B cell (primary cell): ENCODE measurements at regions not wholly inside any gene's neighbourhood (a gene's known extent, or its start where the extent isn't known, plus 50 kb on each side); places are given as distances from the start of the nearest gene placed in this dataset.

Experiments used
- ATAC-seq: fragments of 200-7000 bp; cut with Tn5 transposase; one replicate; pipeline ENCODE4 v1.10.0; 2021; ENCODE audit warnings: low read depth, mild to moderate bottlenecking, moderate number of reproducible peaks, moderate library complexity
- CTCF ChIA-PET: fragments of 350-600 bp; sonication (Branson Sonifier 250); formaldehyde crosslinking; loops from one replicate; lab custom pipeline; 2021; ENCODE audit warnings: antibody characterized with exemption, inconsistent platforms; lab: Charles Lee
- POLR2A ChIA-PET: fragments of 350-600 bp; sonication (Branson Sonifier 250); formaldehyde crosslinking; loops from one replicate; lab custom pipeline; 2021; ENCODE audit warnings: antibody characterized with exemption; lab: Charles Lee
- DNase-seq: peaks from one replicate; pipeline ENCODE4 v3.0.0; 2013
- H2AFZ ChIP-seq: 2 replicates; pipeline ENCODE4 v1.6.1; 2012; ENCODE audit warnings: mild to moderate bottlenecking, low read depth, low read length; ENCODE audit not compliant: insufficient read depth, poor library complexity, severe bottlenecking
- H3K27ac ChIP-seq, 2 donors: 1 replicate in 1 of 2; 2 replicates in 1 of 2; pipeline ENCODE4 v1.5.1; 2012 to 2013; ENCODE audit warnings: low read length in 2 of 2, mild to moderate bottlenecking in 2 of 2, moderate library complexity in 1 of 2
- H3K27me3 ChIP-seq, 4 experiments: fragments of 200-600 bp in 1 of 4; sonication (generic) in 1 of 4; replicated peaks in 1 of 4; 1 replicate in 2 of 4; 2 replicates in 2 of 4; pipeline versions ENCODE4 v1.6.1 to v1.7.0; 2013 to 2016; ENCODE audit warnings: low read length in 3 of 4, mild to moderate bottlenecking in 2 of 4, mixed read lengths in 1 of 4, moderate library complexity in 1 of 4; ENCODE audit not compliant: insufficient read depth in 4 of 4, control insufficient read depth in 3 of 4; ENCODE audit errors: control extremely low read depth in 1 of 4
- H3K36me3 ChIP-seq, 2 experiments: replicated peaks in 1 of 2; 1 replicate in 1 of 2; 2 replicates in 1 of 2; pipeline versions ENCODE4 v1.6.1 to v1.7.1; 2013; ENCODE audit warnings: low read length in 1 of 2; ENCODE audit not compliant: insufficient read depth in 2 of 2, control insufficient read depth in 1 of 2; ENCODE audit errors: control extremely low read depth in 1 of 2, extremely low read depth in 1 of 2
- H3K4me1 ChIP-seq, 2 donors: fragments of 200-600 bp in 1 of 2; sonication (generic) in 1 of 2; 1 replicate in 1 of 2; 2 replicates in 1 of 2; pipeline versions ENCODE4 v1.5.1 to v1.6.1; 2013 to 2017; ENCODE audit warnings: low read length in 2 of 2; ENCODE audit not compliant: control insufficient read depth in 2 of 2, insufficient read depth in 2 of 2
- H3K4me2 ChIP-seq: replicated peaks from 2 replicates; pipeline ENCODE3; 2012; ENCODE audit warnings: mild to moderate bottlenecking, low read depth, low read length; ENCODE audit not compliant: poor library complexity, severe bottlenecking
- H3K4me3 ChIP-seq, 5 experiments: fragments of 200-600 bp in 1 of 5; sonication (generic) in 1 of 5; 1 replicate in 3 of 5; 2 replicates in 2 of 5; pipeline versions ENCODE4 v1.5.1 to v1.7.0; 2011 to 2016; ENCODE audit warnings: low read length in 4 of 5, mild to moderate bottlenecking in 4 of 5, low read depth in 2 of 5, control low read depth in 1 of 5, moderate library complexity in 1 of 5; ENCODE audit not compliant: insufficient read depth in 1 of 5; ENCODE audit errors: control extremely low read depth in 1 of 5, extremely low read depth in 1 of 5
- H3K79me2 ChIP-seq: fragments of 200-600 bp; sonication (generic); one replicate; pipeline ENCODE4 v1.6.0; 2016; ENCODE audit warnings: low read length; ENCODE audit not compliant: control insufficient read depth, insufficient read depth
- H3K9ac ChIP-seq: fragments of 200-600 bp; sonication (generic); 2 replicates; pipeline ENCODE4 v1.6.1; 2017; ENCODE audit warnings: mild to moderate bottlenecking, low read length, moderate library complexity
- H3K9me3 ChIP-seq, 3 donors: one replicate each; pipeline versions ENCODE4 v1.6.1 to v1.7.1; 2013; ENCODE audit warnings: low read length in 2 of 3; ENCODE audit not compliant: control insufficient read depth in 2 of 3, insufficient read depth in 1 of 3; ENCODE audit errors: control extremely low read depth in 1 of 3
- H4K20me1 ChIP-seq: 2 replicates; pipeline ENCODE4 v1.6.0; 2012; ENCODE audit warnings: mild to moderate bottlenecking, low read length; ENCODE audit not compliant: insufficient read depth, control insufficient read depth, poor library complexity, severe bottlenecking
- H3K27ac Mint-ChIP-seq: one replicate; pipeline ENCODE4 v1.8.0; 2021; ENCODE audit warnings: mixed read lengths
- H3K27me3 Mint-ChIP-seq: one replicate; pipeline ENCODE4 v1.8.0; 2021; ENCODE audit warnings: mixed read lengths
- H3K4me1 Mint-ChIP-seq: one replicate; pipeline ENCODE4 v1.8.0; 2021; ENCODE audit warnings: mixed read lengths
- H3K4me3 Mint-ChIP-seq: one replicate; pipeline ENCODE4 v1.8.0; 2021; ENCODE audit warnings: mixed read lengths
- H3K9me3 Mint-ChIP-seq: one replicate; pipeline ENCODE4 v1.8.0; 2022; ENCODE audit warnings: mixed read lengths; ENCODE audit not compliant: insufficient read depth
- CTCF ChIP-seq: fragments of 200-600 bp; IDR thresholded peaks from one replicate; pipeline ENCODE4 v1.8.0; 2022; ENCODE audit warnings: antibody characterized with exemption, mild to moderate bottlenecking
- EZH2 ChIP-seq: IDR thresholded peaks from 2 replicates; pipeline ENCODE4 v1.6.1; 2012; ENCODE audit warnings: borderline replicate concordance, low read depth, mild to moderate bottlenecking, moderate library complexity, low read length; ENCODE audit not compliant: insufficient read depth, poor library complexity, severe bottlenecking
- WGBS: methylation state at CpG from one replicate; pipeline ENCODE4 v1.1.5; 2013; ENCODE audit warnings: missing lambda C conversion rate; ENCODE audit not compliant: insufficient coverage; 5-methylcytosine and 5-hydroxymethylcytosine counted together
- intact Hi-C: fragments of 100-400 bp; cut with micrococcal nuclease; formaldehyde crosslinking; loops from one replicate; pipeline ENCODE4 v1.10.0; 2022

- Histone ChIP-seq H4K20me1 (no peaks in the 10 kb centered on the region), H3K4me3 (no peak overlapping the region), H3K79me2 (no peaks in the 10 kb centered on the region), H3K27ac (no peak overlapping the region), H3K36me3 (no peaks in the 10 kb centered on the region), H3K4me2 (no peak overlapping the region), H3K4me1 (no peaks in the 10 kb centered on the region), H2AFZ (no peak overlapping the region), H3K9me3 (no peaks in the 10 kb centered on the region), H3K27me3 (no peaks in the 10 kb centered on the region), H3K9ac (no peak overlapping the region)
- Mint-ChIP-seq H3K9me3 (no peaks in the 10 kb centered on the region), H3K4me3 (no peak overlapping the region), H3K4me1 (no peaks in the 10 kb centered on the region), H3K27ac (no peak overlapping the region), H3K27me3 (no peaks in the 10 kb centered on the region)
- TF ChIP-seq EZH2 (no peak), CTCF (no peak)
- ChIA-PET CTCF (no interaction called here), POLR2A (no interaction called here)
- DNase-seq (no peak), ATAC-seq (no peak)
- no CpG with 5 or more reads among the region's 1 CpG for WGBS
- intact Hi-C loops = no loop called here
These were observed 272.4 kb upstream of the COL8A1 start for GRCh38 chr3:99365979-99366378.

- H3K27ac ChIP-seq = no peak overlapping the region
- no peaks in the 10 kb centered on the region for H3K9me3 ChIP-seq
- no peaks in the 10 kb centered on the region for H3K27me3 ChIP-seq
- H4K20me1 ChIP-seq = no peaks in the 10 kb centered on the region
- H3K36me3 ChIP-seq = no peaks in the 10 kb centered on the region
- Mint-ChIP-seq H3K27me3 (no peaks in the 10 kb centered on the region), H3K4me3 (no peak overlapping the region), H3K4me1 (no peaks in the 10 kb centered on the region), H3K27ac (no peak overlapping the region), H3K9me3 (no peaks in the 10 kb centered on the region)
- H3K9ac ChIP-seq = no peak overlapping the region
- TF ChIP-seq EZH2 = no peak
- TF ChIP-seq CTCF = no peak
- no peaks in the 10 kb centered on the region for H3K4me1 ChIP-seq
- ChIA-PET CTCF (no interaction called here), POLR2A (no interaction called here)
- DNase-seq = no peak
- no peak for ATAC-seq
- H3K79me2 ChIP-seq = no peaks in the 10 kb centered on the region
- intact Hi-C loops = no loop called here
- H2AFZ ChIP-seq = no peak overlapping the region
- H3K4me2 ChIP-seq = no peak overlapping the region
- H3K4me3 ChIP-seq = no peak overlapping the region
These were observed 273.0 kb upstream of the COL8A1 start for GRCh38 chr3:99365396-99365795.
